Lung (tissue), 11 donors: ENCODE measurements at regions not wholly inside any gene's neighbourhood (a gene's known extent, or its start where the extent isn't known, plus 50 kb on each side); places are given as distances from the start of the nearest gene placed in this dataset.
A peak's percentile ranks its signal among the peaks of the same experiment; 100 is the strongest.

Experiments used
- ATAC-seq: fragments of 200-7000 bp; cut with Tn5 transposase; one replicate; pipeline ENCODE4 v1.9.1; 2020; ENCODE audit warnings: moderate number of reproducible peaks; ENCODE audit not compliant: insufficient read depth, low FRiP score
- DNase-seq, 3 donors: peaks; one replicate each; pipeline ENCODE4 v3.0.0-alpha.2; 2013 to 2017
- H3K27ac ChIP-seq, 2 donors: one replicate each; pipeline ENCODE4 v1.5.1; 2013; ENCODE audit warnings: mild to moderate bottlenecking in 2 of 2, moderate library complexity in 2 of 2, control low read depth in 1 of 2, inconsistent platforms in 1 of 2, low read depth in 1 of 2, low read length in 1 of 2
- H3K27me3 ChIP-seq, 3 donors: one replicate each; pipeline ENCODE4 v1.5.1; 2013; ENCODE audit warnings: low read length in 2 of 3; ENCODE audit not compliant: control insufficient read depth in 3 of 3, insufficient read depth in 3 of 3
- H3K36me3 ChIP-seq, 4 donors: one replicate each; pipeline ENCODE4 v1.5.1; 2013; ENCODE audit warnings: low read length in 4 of 4, mild to moderate bottlenecking in 1 of 4, moderate library complexity in 1 of 4; ENCODE audit not compliant: control insufficient read depth in 4 of 4, insufficient read depth in 4 of 4
- H3K4me1 ChIP-seq, 5 donors: one replicate each; pipeline ENCODE4 v1.5.1; 2013; ENCODE audit warnings: low read length in 5 of 5, mild to moderate bottlenecking in 2 of 5, moderate library complexity in 1 of 5; ENCODE audit not compliant: control insufficient read depth in 5 of 5, insufficient read depth in 5 of 5
- H3K4me3 ChIP-seq: one replicate; pipeline ENCODE4 v1.5.1; 2013; ENCODE audit warnings: mild to moderate bottlenecking, control low read depth, moderate library complexity
- H3K9ac ChIP-seq, 2 donors: one replicate each; pipeline ENCODE4 v1.5.1; 2013; ENCODE audit warnings: low read length in 2 of 2, control low read depth in 1 of 2; ENCODE audit not compliant: insufficient read depth in 1 of 2
- H3K9me3 ChIP-seq, 4 donors: one replicate each; pipeline ENCODE4 v1.5.1; 2013; ENCODE audit warnings: low read length in 3 of 4, mild to moderate bottlenecking in 1 of 4, moderate library complexity in 1 of 4; ENCODE audit not compliant: control insufficient read depth in 4 of 4, insufficient read depth in 3 of 4
- WGBS, 2 donors: extraction: QIAGEN DNeasy Blood & Tissue Kit; methylation state at CpG; one replicate each; pipeline ENCODE4 v1.1.7; 2013; 5-methylcytosine and 5-hydroxymethylcytosine counted together
- TF ChIP-seq, protein P1 (sequence below): IDR thresholded peaks from 2 replicates; pipeline ENCODE4 v1.5.1; 2012; ENCODE audit warnings: mild to moderate bottlenecking; ENCODE audit errors: control extremely low read depth, extremely low read depth
- donor health status: control.
- donor health status: control.
- donor health status: Bipolar disorder and iron deficiency.
- donor health status: healthy.
- donor health status: DM: yes; HTN: yes; CAD: no.

DNA sequence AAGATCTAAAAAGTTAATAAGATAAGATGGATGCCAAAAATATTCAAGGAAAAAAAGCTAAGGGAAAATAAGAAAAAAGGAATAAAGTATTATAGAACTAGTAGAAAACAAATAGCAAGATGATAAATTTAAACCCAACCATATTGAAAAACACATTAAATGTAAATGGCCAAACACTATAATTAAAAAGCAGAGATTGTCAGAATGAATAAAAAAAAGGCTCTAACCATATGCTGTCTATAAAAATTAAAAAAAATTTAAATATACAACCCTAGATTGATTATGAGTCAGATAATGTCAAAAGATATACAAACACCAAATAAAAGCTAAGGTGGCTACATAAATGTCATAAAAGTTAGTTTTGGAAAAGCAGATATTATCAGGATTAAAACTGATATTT, 617.5 kb upstream of the SGCG start:
- DNase-seq = no peak
- Histone ChIP-seq H3K27ac (no peak overlapping the region), H3K4me3 (no peak overlapping the region), H3K4me1 (no peaks in the 10 kb centered on the region), H3K9ac (no peak overlapping the region), H3K36me3 (no peaks in the 10 kb centered on the region), H3K9me3 (no peaks in the 10 kb centered on the region), H3K27me3 (no peaks in the 10 kb centered on the region)
- no peak for ATAC-seq
- TF ChIP-seq, protein P1, sequence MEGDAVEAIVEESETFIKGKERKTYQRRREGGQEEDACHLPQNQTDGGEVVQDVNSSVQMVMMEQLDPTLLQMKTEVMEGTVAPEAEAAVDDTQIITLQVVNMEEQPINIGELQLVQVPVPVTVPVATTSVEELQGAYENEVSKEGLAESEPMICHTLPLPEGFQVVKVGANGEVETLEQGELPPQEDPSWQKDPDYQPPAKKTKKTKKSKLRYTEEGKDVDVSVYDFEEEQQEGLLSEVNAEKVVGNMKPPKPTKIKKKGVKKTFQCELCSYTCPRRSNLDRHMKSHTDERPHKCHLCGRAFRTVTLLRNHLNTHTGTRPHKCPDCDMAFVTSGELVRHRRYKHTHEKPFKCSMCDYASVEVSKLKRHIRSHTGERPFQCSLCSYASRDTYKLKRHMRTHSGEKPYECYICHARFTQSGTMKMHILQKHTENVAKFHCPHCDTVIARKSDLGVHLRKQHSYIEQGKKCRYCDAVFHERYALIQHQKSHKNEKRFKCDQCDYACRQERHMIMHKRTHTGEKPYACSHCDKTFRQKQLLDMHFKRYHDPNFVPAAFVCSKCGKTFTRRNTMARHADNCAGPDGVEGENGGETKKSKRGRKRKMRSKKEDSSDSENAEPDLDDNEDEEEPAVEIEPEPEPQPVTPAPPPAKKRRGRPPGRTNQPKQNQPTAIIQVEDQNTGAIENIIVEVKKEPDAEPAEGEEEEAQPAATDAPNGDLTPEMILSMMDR = no peak

DNA sequence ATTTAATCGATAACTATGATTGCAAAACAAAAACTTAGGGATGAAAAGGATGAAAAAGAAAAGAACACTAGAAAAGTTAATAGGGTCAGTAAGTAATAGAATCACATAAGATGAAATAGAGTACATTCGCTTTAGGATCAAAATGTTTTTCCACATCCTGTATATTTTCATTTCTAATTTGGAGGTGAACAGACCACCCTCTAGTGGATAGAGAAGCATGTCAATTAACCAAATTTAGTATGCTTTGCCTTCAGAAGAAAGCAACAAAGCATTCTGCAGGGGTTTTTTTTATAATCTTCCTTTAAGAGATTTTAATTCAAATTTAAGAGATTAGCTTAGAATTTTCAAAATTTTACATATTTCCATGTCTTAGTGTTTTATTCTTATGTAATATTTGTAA, 611.0 kb upstream of the SGCG start:
- TF ChIP-seq, protein P1 = no peak
- DNase-seq (peak in 2 of 3 donors; percentile 58 to 67), ATAC-seq (no peak)
- Histone ChIP-seq H3K27ac (no peak overlapping the region), H3K9me3 (no peaks in the 10 kb centered on the region), H3K4me3 (no peak overlapping the region), H3K36me3 (no peaks in the 10 kb centered on the region), H3K27me3 (no peaks in the 10 kb centered on the region), H3K4me1 (no peaks in the 10 kb centered on the region), H3K9ac (no peak overlapping the region)
- 86 to 89% methylated on average over 2 of the region's 2 CpGs for WGBS, 2 donors

DNA sequence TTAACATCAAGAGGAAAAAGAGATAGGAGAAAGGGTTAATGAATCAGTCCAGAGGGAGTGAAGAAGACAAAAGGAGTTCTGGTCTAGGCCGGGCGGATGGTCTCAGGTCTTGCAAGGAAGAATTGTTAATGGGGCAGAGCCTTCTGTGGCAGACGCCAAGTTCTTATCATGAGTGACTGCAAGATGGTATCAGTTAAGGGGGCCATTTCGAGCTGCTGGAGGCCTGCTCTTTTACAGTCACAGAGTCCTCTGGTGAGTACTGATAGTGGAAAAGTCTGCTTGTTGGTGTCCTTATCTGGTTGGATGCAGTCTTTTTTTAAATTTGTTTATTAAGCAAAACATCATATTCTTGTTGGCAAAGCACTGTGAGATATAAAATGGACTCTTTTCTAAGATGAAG, 590.9 kb upstream of the SGCG start:
- 64 to 71% methylated on average over 4 of the region's 4 CpGs for WGBS, 2 donors
- Histone ChIP-seq H3K9me3 (peaks cover 0 to 7% (median 0%) of the 10 kb centered on the region in 4 donors), H3K9ac (no peak overlapping the region), H3K4me1 (no peaks in the 10 kb centered on the region), H3K27ac (no peak overlapping the region), H3K36me3 (no peaks in the 10 kb centered on the region), H3K4me3 (no peak overlapping the region), H3K27me3 (no peaks in the 10 kb centered on the region)
- DNase-seq (no peak), ATAC-seq (no peak)
- TF ChIP-seq, protein P1 = no peak

DNA sequence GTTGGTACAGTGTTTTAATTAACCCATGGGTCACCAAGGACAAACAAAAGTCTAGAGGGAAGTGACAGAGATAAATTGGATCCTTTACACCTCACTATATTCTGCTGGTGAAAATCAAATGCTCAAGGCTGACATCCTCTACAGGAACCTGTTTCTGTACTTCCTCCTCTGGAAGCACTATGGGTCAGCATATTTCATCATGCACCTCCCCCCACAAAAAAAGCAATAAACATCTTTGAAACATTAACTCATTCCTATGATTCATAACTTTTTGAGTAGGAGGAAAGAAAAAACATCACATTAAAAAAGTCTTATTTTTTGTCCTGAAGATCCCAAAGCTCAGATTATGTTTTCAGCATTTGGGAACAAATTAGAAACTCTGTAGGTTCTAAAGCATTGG, 588.3 kb upstream of the SGCG start:
- TF ChIP-seq, protein P1 = no peak
- no peak overlapping the region for H3K27ac ChIP-seq
- H3K27me3 ChIP-seq = no peaks in the 10 kb centered on the region
- no peak overlapping the region for H3K4me3 ChIP-seq
- H3K4me1 ChIP-seq = peaks cover 0 to 4% (median 0%) of the 10 kb centered on the region in 5 donors
- DNase-seq = no peak
- peaks cover 0 to 3% (median 0%) of the 10 kb centered on the region in 4 donors for H3K9me3 ChIP-seq
- H3K36me3 ChIP-seq = no peaks in the 10 kb centered on the region
- H3K9ac ChIP-seq = no peak overlapping the region
- no peak for ATAC-seq
